ENCODE measurements at regions not wholly inside any gene's neighbourhood (a gene's known extent, or its start where the extent isn't known, plus 50 kb on each side); places are given as distances from the start of the nearest gene placed in this dataset.

GRCh38 chr13:56932104-56932503 lies 208.6 kb upstream of the PRR20A start:
- Histone ChIP-seq H3K4me1 (no peaks in the 10 kb centered on the region), H3K36me3 (replicated peaks in 1 of 2; ENCODE audit: insufficient read depth in 1 of 2, low read depth in 2 of 2) (no peaks in the 10 kb centered on the region), H3K9me3 (no peaks in the 10 kb centered on the region), H3K27ac (no peak overlapping the region), H3K27me3 (no peaks in the 10 kb centered on the region), H3K4me3 (no peak overlapping the region)
- intact Hi-C loops (cut with DNase I) = no loop called here
- 24 to 38% methylated on average over 1 of the region's 1 CpG for WGBS, 2 donors
- ATAC-seq (no peak), DNase-seq (no peak)
- TF ChIP-seq POLR2A (IDR thresholded peaks at IDR 0.05) (no peak), CTCF (IDR thresholded peaks at IDR 0.05) (no peak)

- DNase-seq (no peak), ATAC-seq (no peak)
- intact Hi-C loops (cut with DNase I) = no loop called here
- Histone ChIP-seq H3K9me3 (no peaks in the 10 kb centered on the region), H3K27ac (no peak overlapping the region), H3K27me3 (no peaks in the 10 kb centered on the region), H3K4me3 (no peak overlapping the region), H3K36me3 (replicated peaks in 1 of 2; ENCODE audit: insufficient read depth in 1 of 2, low read depth in 2 of 2) (no peaks in the 10 kb centered on the region), H3K4me1 (no peaks in the 10 kb centered on the region)
- TF ChIP-seq POLR2A (IDR thresholded peaks at IDR 0.05) (no peak), CTCF (IDR thresholded peaks at IDR 0.05) (no peak)
Measured at GRCh38 chr13:56953965-56954364, 186.8 kb upstream of the PRR20A start.

DNA sequence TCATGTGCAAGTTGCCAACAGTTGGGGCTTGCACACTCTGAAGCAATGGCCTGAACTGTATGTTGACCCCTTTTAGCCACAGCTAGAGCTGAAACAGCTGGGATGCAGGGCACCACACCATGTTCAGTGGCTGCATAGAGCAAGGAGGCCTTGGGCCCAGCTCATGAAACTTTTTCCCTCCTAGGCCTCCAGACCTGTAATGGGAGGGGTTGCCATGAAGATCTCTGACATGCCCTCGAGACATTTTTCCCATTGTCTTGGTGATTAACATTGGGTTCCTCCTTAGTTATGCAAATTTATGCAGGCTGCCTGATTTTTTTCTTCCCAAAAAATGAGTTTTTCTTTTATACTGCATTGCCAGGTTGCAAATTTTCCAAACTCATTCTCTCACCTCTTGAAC lies 165.1 kb upstream of the PRR20A start:
- no peak for DNase-seq
- Histone ChIP-seq H3K27ac (no peak overlapping the region), H3K9me3 (no peaks in the 10 kb centered on the region), H3K4me3 (no peak overlapping the region), H3K4me1 (no peaks in the 10 kb centered on the region), H3K27me3 (no peaks in the 10 kb centered on the region), H3K36me3 (replicated peaks in 1 of 2; ENCODE audit: insufficient read depth in 1 of 2, low read depth in 2 of 2) (no peaks in the 10 kb centered on the region)
- ATAC-seq = no peak
- intact Hi-C loops (cut with DNase I) = no loop called here
- TF ChIP-seq POLR2A (IDR thresholded peaks at IDR 0.05) (no peak), CTCF (IDR thresholded peaks at IDR 0.05) (no peak)
- WGBS, 2 donors = 57 to 72% methylated on average over 1 of the region's 1 CpG

- Histone ChIP-seq H3K36me3 (replicated peaks in 1 of 2; ENCODE audit: insufficient read depth in 1 of 2, low read depth in 2 of 2) (no peaks in the 10 kb centered on the region), H3K9me3 (no peaks in the 10 kb centered on the region), H3K4me1 (no peaks in the 10 kb centered on the region), H3K27ac (no peak overlapping the region), H3K27me3 (no peaks in the 10 kb centered on the region), H3K4me3 (no peak overlapping the region)
- no peak for DNase-seq
- ATAC-seq = no peak
- WGBS, 2 donors = 16 to 33% methylated on average over 1 of the region's 1 CpG
- TF ChIP-seq POLR2A (IDR thresholded peaks at IDR 0.05) (no peak), CTCF (IDR thresholded peaks at IDR 0.05) (no peak)
- intact Hi-C loops (cut with DNase I) = no loop called here
Measured at GRCh38 chr13:56980856-56981255, 159.9 kb upstream of the PRR20A start.

- intact Hi-C loops (cut with DNase I) = no loop called here
- no peaks in the 10 kb centered on the region for H3K36me3 ChIP-seq (replicated peaks in 1 of 2; ENCODE audit: insufficient read depth in 1 of 2, low read depth in 2 of 2)
- WGBS, 2 donors = 67 to 75% methylated on average over 2 of the region's 2 CpGs
- no peaks in the 10 kb centered on the region for H3K27me3 ChIP-seq
- H3K4me1 ChIP-seq = no peaks in the 10 kb centered on the region
- H3K4me3 ChIP-seq = no peak overlapping the region
- H3K27ac ChIP-seq = no peak overlapping the region
- TF ChIP-seq CTCF (IDR thresholded peaks at IDR 0.05) = no peak
- TF ChIP-seq POLR2A (IDR thresholded peaks at IDR 0.05) = no peak
- DNase-seq (no peak), ATAC-seq (no peak)
- H3K9me3 ChIP-seq = no peaks in the 10 kb centered on the region
Measured at GRCh38 chr13:56986121-56986520, 154.6 kb upstream of the PRR20A start.
